HEK293 (cell line): ENCODE measurements at regions not wholly inside any gene's neighbourhood (a gene's known extent, or its start where the extent isn't known, plus 50 kb on each side); places are given as distances from the start of the nearest gene placed in this dataset.

Experiments
- CTCF ChIA-PET: fragments of 350-600 bp; formaldehyde crosslinking; extraction: SDS; loops from one replicate; lab custom pipeline; 2021; ENCODE audit warnings: antibody characterized with exemption; lab: Yijun Ruan, JAX
- POLR2A ChIA-PET: fragments of 300-600 bp; formaldehyde crosslinking; extraction: SDS; loops from one replicate; lab custom pipeline; 2020; ENCODE audit warnings: antibody characterized with exemption, inconsistent platforms; lab: Yijun Ruan, JAX
- H3K27ac ChIP-seq: fragments of 200-500 bp; sonication (Bioruptor generic); 2 replicates; pipeline ENCODE4 v1.5.1; 2014; ENCODE audit warnings: low read depth, low read length, control low read depth, inconsistent platforms; ENCODE audit errors: extremely low read depth
- H3K36me3 ChIP-seq, 2 experiments: fragments of 200-500 bp in 1 of 2; sonication (Bioruptor generic) in 1 of 2; 1 replicate in 1 of 2; 2 replicates in 1 of 2; pipeline ENCODE4 v1.5.1; 2014 to 2017; ENCODE audit warnings: inconsistent platforms in 2 of 2, low read length in 2 of 2; ENCODE audit not compliant: control insufficient read depth in 2 of 2, insufficient read depth in 1 of 2
- H3K4me1 ChIP-seq: fragments of 200-500 bp; sonication (Bioruptor generic); 2 replicates; pipeline ENCODE4 v1.5.1; 2014; ENCODE audit warnings: mild to moderate bottlenecking, low read length, inconsistent platforms; ENCODE audit not compliant: control insufficient read depth, insufficient read depth
- H3K4me3 ChIP-seq: 2 replicates; pipeline ENCODE4 v1.5.1; 2011; ENCODE audit warnings: low read depth, mild to moderate bottlenecking, control low read depth, low read length, moderate library complexity
- H3K9me3 ChIP-seq: fragments of 200-500 bp; sonication (Bioruptor generic); 2 replicates; pipeline ENCODE4 v1.5.1; 2014; ENCODE audit warnings: low read depth, low read length, inconsistent platforms; ENCODE audit not compliant: control insufficient read depth, insufficient read depth
- ELK4 ChIP-seq: IDR thresholded peaks from 2 replicates; pipeline ENCODE4 v1.6.1; 2011; ENCODE audit warnings: mild to moderate bottlenecking, low read depth, low read length, borderline replicate concordance
- GLIS2 ChIP-seq: fragments of 450-650 bp; formaldehyde crosslinking; IDR thresholded peaks from 2 replicates; pipeline ENCODE4 v1.5.1; 2016; ENCODE audit warnings: missing biosample characterization, missing genetic modification characterization
- REST ChIP-seq: fragments of 450-650 bp; formaldehyde crosslinking; IDR thresholded peaks from 2 replicates; pipeline ENCODE4 v1.5.1; 2016; ENCODE audit warnings: missing biosample characterization, missing genetic modification characterization
- SCRT1 ChIP-seq: fragments of 450-650 bp; formaldehyde crosslinking; IDR thresholded peaks from 2 replicates; pipeline ENCODE4 v1.5.1; 2016; ENCODE audit warnings: missing biosample characterization, missing genetic modification characterization, borderline replicate concordance
- ZBTB11 ChIP-seq: fragments of 450-650 bp; formaldehyde crosslinking; conservative IDR thresholded peaks from 2 replicates; pipeline ENCODE4 v1.5.1; 2016; ENCODE audit warnings: low read depth, missing biosample characterization, missing genetic modification characterization
- ZFP3 ChIP-seq: fragments of 450-650 bp; formaldehyde crosslinking; IDR thresholded peaks from 2 replicates; pipeline ENCODE4 v1.5.1; 2016; ENCODE audit warnings: low read depth, missing biosample characterization, missing genetic modification characterization
- ZNF132 ChIP-seq: fragments of 450-650 bp; formaldehyde crosslinking; IDR thresholded peaks from 2 replicates; pipeline ENCODE4 v1.5.1; 2017; ENCODE audit warnings: missing biosample characterization, missing genetic modification characterization, borderline replicate concordance
- ZNF155 ChIP-seq: fragments of 450-650 bp; formaldehyde crosslinking; IDR thresholded peaks from 2 replicates; pipeline ENCODE4 v1.5.1; 2016; ENCODE audit warnings: missing biosample characterization, missing genetic modification characterization
- ZNF169 ChIP-seq: fragments of 450-650 bp; formaldehyde crosslinking; IDR thresholded peaks from 2 replicates; pipeline ENCODE4 v1.5.1; 2016; ENCODE audit warnings: missing biosample characterization, missing genetic modification characterization
- ZNF239 ChIP-seq: fragments of 450-650 bp; formaldehyde crosslinking; IDR thresholded peaks from 2 replicates; pipeline ENCODE4 v1.5.1; 2016; ENCODE audit warnings: missing biosample characterization, missing genetic modification characterization
- ZNF473 ChIP-seq: fragments of 450-650 bp; formaldehyde crosslinking; IDR thresholded peaks from 2 replicates; pipeline ENCODE4 v1.5.1; 2017; ENCODE audit warnings: missing biosample characterization, missing genetic modification characterization
- ZNF510 ChIP-seq: fragments of 450-650 bp; formaldehyde crosslinking; IDR thresholded peaks from 2 replicates; pipeline ENCODE4 v1.5.1; 2018; ENCODE audit warnings: mild to moderate bottlenecking, missing genetic modification characterization, missing biosample characterization; ENCODE audit not compliant: insufficient replicate concordance
- ZNF76 ChIP-seq: fragments of 450-650 bp; formaldehyde crosslinking; IDR thresholded peaks from 2 replicates; pipeline ENCODE4; 2016; ENCODE audit warnings: low read depth, missing biosample characterization, missing genetic modification characterization, borderline replicate concordance

- Histone ChIP-seq H3K4me1 (no peaks in the 10 kb centered on the region), H3K4me3 (no peak overlapping the region), H3K27ac (no peak overlapping the region), H3K36me3 (no peaks in the 10 kb centered on the region), H3K9me3 (no peaks in the 10 kb centered on the region)
- CTCF ChIA-PET: interaction anchor here (0.6 kb wide), 1 partner anchor 1253 kb away, joined by 3 read pairs; no protein-coding TSS in a partner anchor
- TF ChIP-seq ZNF473: no peak
- no peak for TF ChIP-seq ELK4
- no peak for TF ChIP-seq GLIS2
- POLR2A ChIA-PET: no interaction called here
Measured at GRCh38 chr12:125856366-125856765, 791.1 kb downstream of the AACS start.

GRCh38 chr12:125856896-125857295 is 791.7 kb downstream of the AACS start:
- TF ChIP-seq ZNF510 (no peak), ZBTB11 (tag by site-specific recombination) (no peak), ZNF76 (tag by site-specific recombination) (no peak), ZNF169 (tag by site-specific recombination) (no peak)
- ChIA-PET CTCF (interaction anchor here (0.6 kb wide), 2 partner anchors 181 to 1253 kb away, joined by 3 read pairs; no protein-coding TSS in a partner anchor), POLR2A (no interaction called here)
- no peak overlapping the region for H3K27ac ChIP-seq
- H3K36me3 ChIP-seq: no peaks in the 10 kb centered on the region
- no peak overlapping the region for H3K4me3 ChIP-seq
- H3K4me1 ChIP-seq: no peaks in the 10 kb centered on the region
- no peaks in the 10 kb centered on the region for H3K9me3 ChIP-seq

GRCh38 chr12:125860672-125861288 is 795.5 kb downstream of the AACS start:
- no peaks in the 10 kb centered on the region for H3K9me3 ChIP-seq
- H3K4me3 ChIP-seq: no peak overlapping the region
- ChIA-PET POLR2A (no interaction called here), CTCF (no interaction called here)
- H3K4me1 ChIP-seq: no peaks in the 10 kb centered on the region
- H3K36me3 ChIP-seq: no peaks in the 10 kb centered on the region
- H3K27ac ChIP-seq: no peak overlapping the region
- TF ChIP-seq REST (no peak), ZNF155 (tag by site-specific recombination) (no peak), SCRT1 (tag by site-specific recombination) (no peak), ZFP3 (no peak), ZNF132 (tag by site-specific recombination) (no peak), ZNF239 (tag by site-specific recombination) (no peak)
